SU-DHL-6 (cell line): ENCODE measurements at regions not wholly inside any gene's neighbourhood (a gene's known extent, or its start where the extent isn't known, plus 50 kb on each side); places are given as distances from the start of the nearest gene placed in this dataset.

ENCODE experiments used
- EZH2phosphoT487 ChIP-seq: fragments of 200-600 bp; sonication (generic), shearing (Covaris generic); conservative IDR thresholded peaks from 2 replicates; pipeline ENCODE4 v1.6.1; 2018; ENCODE audit warnings: mild to moderate bottlenecking, antibody characterized with exemption, low read length, moderate library complexity, mixed read lengths
- TF ChIP-seq, protein P1 (sequence below): fragments of 200-600 bp; sonication (generic); IDR thresholded peaks from one replicate; pipeline ENCODE4 v1.5.1; 2017; ENCODE audit warnings: antibody characterized with exemption, mild to moderate bottlenecking, low read length, moderate library complexity; ENCODE audit not compliant: insufficient read depth, poor library complexity, severe bottlenecking

DNA sequence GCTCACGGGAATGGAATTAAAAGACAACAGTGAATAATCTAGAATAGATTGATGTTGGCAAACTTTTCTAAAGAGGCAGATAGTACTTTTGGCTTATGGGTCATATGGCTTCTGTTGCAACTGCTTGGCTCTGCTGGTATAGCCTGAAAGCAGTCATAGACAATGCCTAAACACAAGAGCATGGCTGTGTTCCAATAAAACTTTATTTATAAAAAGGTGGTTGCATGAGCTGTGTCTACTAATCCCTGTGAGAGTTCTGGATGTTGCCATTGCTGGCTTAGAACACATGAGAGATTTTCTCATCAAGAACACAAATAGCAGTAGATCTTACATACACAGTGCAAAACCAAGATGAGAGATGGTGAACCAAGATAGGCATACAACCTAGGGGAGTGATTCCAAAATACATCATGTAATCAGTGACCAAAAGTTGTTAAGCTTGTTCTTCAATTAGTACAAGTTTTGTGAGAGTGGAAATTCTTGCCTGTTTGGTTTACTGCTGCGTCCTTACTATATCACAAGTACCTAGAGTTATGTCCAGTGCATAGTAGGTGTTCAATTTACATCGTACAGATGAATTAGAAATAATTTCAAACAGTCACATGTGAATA is 380.0 kb downstream of the METTL4 start:
- TF ChIP-seq, protein P1, sequence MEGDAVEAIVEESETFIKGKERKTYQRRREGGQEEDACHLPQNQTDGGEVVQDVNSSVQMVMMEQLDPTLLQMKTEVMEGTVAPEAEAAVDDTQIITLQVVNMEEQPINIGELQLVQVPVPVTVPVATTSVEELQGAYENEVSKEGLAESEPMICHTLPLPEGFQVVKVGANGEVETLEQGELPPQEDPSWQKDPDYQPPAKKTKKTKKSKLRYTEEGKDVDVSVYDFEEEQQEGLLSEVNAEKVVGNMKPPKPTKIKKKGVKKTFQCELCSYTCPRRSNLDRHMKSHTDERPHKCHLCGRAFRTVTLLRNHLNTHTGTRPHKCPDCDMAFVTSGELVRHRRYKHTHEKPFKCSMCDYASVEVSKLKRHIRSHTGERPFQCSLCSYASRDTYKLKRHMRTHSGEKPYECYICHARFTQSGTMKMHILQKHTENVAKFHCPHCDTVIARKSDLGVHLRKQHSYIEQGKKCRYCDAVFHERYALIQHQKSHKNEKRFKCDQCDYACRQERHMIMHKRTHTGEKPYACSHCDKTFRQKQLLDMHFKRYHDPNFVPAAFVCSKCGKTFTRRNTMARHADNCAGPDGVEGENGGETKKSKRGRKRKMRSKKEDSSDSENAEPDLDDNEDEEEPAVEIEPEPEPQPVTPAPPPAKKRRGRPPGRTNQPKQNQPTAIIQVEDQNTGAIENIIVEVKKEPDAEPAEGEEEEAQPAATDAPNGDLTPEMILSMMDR: no peak
- TF ChIP-seq EZH2phosphoT487: no peak
